Neural cell (in vitro differentiated cells): ENCODE measurements at regions not wholly inside any gene's neighbourhood (a gene's known extent, or its start where the extent isn't known, plus 50 kb on each side); places are given as distances from the start of the nearest gene placed in this dataset.

Experiments used
- H2AFZ ChIP-seq: fragments of 200-600, 300-800 bp; sonication (generic), shearing (Covaris generic); 2 replicates; pipeline ENCODE4 v1.6.0; 2014; ENCODE audit warnings: low read depth, mild to moderate bottlenecking, antibody characterized with exemption, low read length, moderate library complexity
- H3F3A ChIP-seq: fragments of 200-600 bp; shearing (Covaris generic); 2 replicates; pipeline ENCODE4 v1.6.1; 2016; ENCODE audit warnings: mild to moderate bottlenecking, moderate library complexity, mixed read lengths, antibody characterized with exemption, low read length; ENCODE audit not compliant: insufficient read depth, poor library complexity, severe bottlenecking
- H3K27ac ChIP-seq: fragments of 200-600, 300-800 bp; sonication (generic), shearing (Covaris generic); 2 replicates; pipeline ENCODE4 v1.5.1; 2014; ENCODE audit warnings: mild to moderate bottlenecking, low read length, moderate library complexity
- H3K27me3 ChIP-seq: fragments of 300-800, 200-600 bp; sonication (generic), shearing (Covaris generic); 2 replicates; pipeline ENCODE4 v1.6.0; 2014; ENCODE audit warnings: mild to moderate bottlenecking, low read depth, low read length, moderate library complexity; ENCODE audit not compliant: insufficient read depth
- H3K36me3 ChIP-seq: fragments of 300-800, 200-600 bp; sonication (generic), shearing (Covaris generic); 2 replicates; pipeline ENCODE4 v1.5.1; 2014; ENCODE audit warnings: mild to moderate bottlenecking, antibody characterized with exemption, low read length, moderate library complexity; ENCODE audit not compliant: insufficient read depth
- H3K4me2 ChIP-seq: fragments of 300-800, 200-600 bp; sonication (generic), shearing (Covaris generic); 2 replicates; pipeline ENCODE4 v1.6.0; 2014; ENCODE audit warnings: mild to moderate bottlenecking, low read length
- H3K4me3 ChIP-seq: fragments of 300-800, 200-600 bp; sonication (generic), shearing (Covaris generic); 2 replicates; pipeline ENCODE4 v1.5.1; 2014; ENCODE audit warnings: mild to moderate bottlenecking, low read length, moderate library complexity
- H3K79me2 ChIP-seq: fragments of 200-600 bp; shearing (Covaris generic); replicated peaks from 2 replicates; pipeline ENCODE4 v1.6.0; 2014; ENCODE audit warnings: mild to moderate bottlenecking, low read length, moderate library complexity; ENCODE audit not compliant: insufficient read depth
- H3K9ac ChIP-seq: fragments of 300-800, 200-600 bp; sonication (generic), shearing (Covaris generic); 2 replicates; pipeline ENCODE4 v1.6.1; 2016; ENCODE audit warnings: mild to moderate bottlenecking, low read length, mixed read lengths
- H3K9me2 ChIP-seq: fragments of 200-600 bp; shearing (Covaris generic); 2 replicates; pipeline ENCODE4 v1.6.1; 2016; ENCODE audit warnings: mild to moderate bottlenecking, low read length, mixed read lengths; ENCODE audit not compliant: insufficient read depth
- H3K9me3 ChIP-seq: fragments of 200-600, 300-800 bp; sonication (generic), shearing (Covaris generic); 2 replicates; pipeline ENCODE4 v1.6.1; 2016; ENCODE audit warnings: mild to moderate bottlenecking, mixed run types, low read length, moderate library complexity, mixed read lengths
- H4K20me1 ChIP-seq: fragments of 200-600 bp; shearing (Covaris generic); 2 replicates; pipeline ENCODE4 v1.6.1; 2016; ENCODE audit warnings: mild to moderate bottlenecking, mixed run types; ENCODE audit not compliant: insufficient read depth
- EP300 ChIP-seq: fragments of 450-650 bp; conservative IDR thresholded peaks from 2 replicates; pipeline ENCODE4 v1.6.1; 2014; ENCODE audit warnings: antibody characterized with exemption, mild to moderate bottlenecking, moderate library complexity; ENCODE audit not compliant: poor library complexity, severe bottlenecking
- EZH2 ChIP-seq: fragments of 200-600, 300-800 bp; shearing (Covaris generic), sonication (generic); IDR thresholded peaks from 2 replicates; pipeline ENCODE4 v1.6.1; 2014; ENCODE audit warnings: antibody characterized with exemption, low read length, borderline replicate concordance, mild to moderate bottlenecking; ENCODE audit not compliant: insufficient read depth, poor library complexity, severe bottlenecking
- MXI1 ChIP-seq: fragments of 450-650 bp; conservative IDR thresholded peaks from 2 replicates; pipeline ENCODE4 v1.6.1; 2014; ENCODE audit warnings: antibody characterized with exemption, mild to moderate bottlenecking; ENCODE audit not compliant: poor library complexity, severe bottlenecking
- POLR2AphosphoS5 ChIP-seq: IDR thresholded peaks from 2 replicates; pipeline ENCODE4 v1.6.1; 2012
- REST ChIP-seq: IDR thresholded peaks from 2 replicates; pipeline ENCODE4 v1.6.1; 2012; ENCODE audit warnings: borderline replicate concordance
- SMC3 ChIP-seq: fragments of 450-650 bp; conservative IDR thresholded peaks from 2 replicates; pipeline ENCODE4 v1.6.1; 2014; ENCODE audit warnings: antibody characterized with exemption, mild to moderate bottlenecking, moderate library complexity; ENCODE audit not compliant: poor library complexity
- TAF1 ChIP-seq: IDR thresholded peaks from 2 replicates; pipeline ENCODE4 v1.6.1; 2012; ENCODE audit warnings: low read depth
- TF ChIP-seq, protein P1 (sequence below): fragments of 450-650 bp; IDR thresholded peaks from 2 replicates; pipeline ENCODE4 v1.5.1; 2014; ENCODE audit warnings: antibody characterized with exemption, mild to moderate bottlenecking, moderate library complexity; ENCODE audit not compliant: poor library complexity, severe bottlenecking

GRCh38 chr1:64337475-64337874, 132.5 kb upstream of the CACHD1 start:
- H3F3A ChIP-seq = no peaks in the 10 kb centered on the region
- H3K4me2 ChIP-seq = no peak overlapping the region
- no peaks in the 10 kb centered on the region for H3K9me3 ChIP-seq
- no peak overlapping the region for H3K27ac ChIP-seq
- TF ChIP-seq, protein P1, sequence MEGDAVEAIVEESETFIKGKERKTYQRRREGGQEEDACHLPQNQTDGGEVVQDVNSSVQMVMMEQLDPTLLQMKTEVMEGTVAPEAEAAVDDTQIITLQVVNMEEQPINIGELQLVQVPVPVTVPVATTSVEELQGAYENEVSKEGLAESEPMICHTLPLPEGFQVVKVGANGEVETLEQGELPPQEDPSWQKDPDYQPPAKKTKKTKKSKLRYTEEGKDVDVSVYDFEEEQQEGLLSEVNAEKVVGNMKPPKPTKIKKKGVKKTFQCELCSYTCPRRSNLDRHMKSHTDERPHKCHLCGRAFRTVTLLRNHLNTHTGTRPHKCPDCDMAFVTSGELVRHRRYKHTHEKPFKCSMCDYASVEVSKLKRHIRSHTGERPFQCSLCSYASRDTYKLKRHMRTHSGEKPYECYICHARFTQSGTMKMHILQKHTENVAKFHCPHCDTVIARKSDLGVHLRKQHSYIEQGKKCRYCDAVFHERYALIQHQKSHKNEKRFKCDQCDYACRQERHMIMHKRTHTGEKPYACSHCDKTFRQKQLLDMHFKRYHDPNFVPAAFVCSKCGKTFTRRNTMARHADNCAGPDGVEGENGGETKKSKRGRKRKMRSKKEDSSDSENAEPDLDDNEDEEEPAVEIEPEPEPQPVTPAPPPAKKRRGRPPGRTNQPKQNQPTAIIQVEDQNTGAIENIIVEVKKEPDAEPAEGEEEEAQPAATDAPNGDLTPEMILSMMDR = no peak
- TF ChIP-seq EZH2 = no peak
- TF ChIP-seq EP300 = no peak
- TF ChIP-seq REST = no peak
- TF ChIP-seq POLR2AphosphoS5 = no peak
- TF ChIP-seq MXI1 = no peak
- H4K20me1 ChIP-seq = no peaks in the 10 kb centered on the region
- no peaks in the 10 kb centered on the region for H3K36me3 ChIP-seq
- H2AFZ ChIP-seq = no peak overlapping the region
- H3K79me2 ChIP-seq = no peaks in the 10 kb centered on the region
- H3K27me3 ChIP-seq = no peaks in the 10 kb centered on the region
- no peaks in the 10 kb centered on the region for H3K9me2 ChIP-seq
- H3K4me3 ChIP-seq = no peak overlapping the region
- H3K9ac ChIP-seq = no peak overlapping the region

DNA sequence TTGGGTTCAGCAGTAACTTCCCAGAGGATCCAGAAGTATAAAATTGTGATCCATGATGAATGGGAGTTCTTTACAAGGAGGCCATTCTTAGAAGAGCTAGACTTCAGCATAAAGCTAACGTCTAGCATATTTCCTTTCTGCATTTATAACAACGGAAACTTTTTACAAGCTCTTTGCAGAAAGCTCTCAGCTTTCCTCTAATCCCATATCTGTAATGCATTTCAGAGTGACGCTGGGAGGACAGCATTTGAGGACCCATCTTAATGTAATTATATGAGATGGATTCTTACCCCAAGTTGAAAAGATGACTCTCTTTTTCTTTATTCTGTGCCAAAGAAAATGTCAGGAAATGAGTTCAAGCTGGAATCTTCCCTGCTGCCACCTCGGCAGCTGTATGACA, 132.0 kb upstream of the CACHD1 start:
- H3K4me2 ChIP-seq = no peak overlapping the region
- TF ChIP-seq TAF1 (no peak), MXI1 (no peak), POLR2AphosphoS5 (no peak), REST (no peak), EP300 (no peak), SMC3 (no peak)

More for the DNA sequence above, 132.0 kb upstream of the CACHD1 start:
- H4K20me1 ChIP-seq = no peaks in the 10 kb centered on the region
- H3K4me3 ChIP-seq = no peak overlapping the region
- H3K79me2 ChIP-seq = no peaks in the 10 kb centered on the region
- no peaks in the 10 kb centered on the region for H3K9me2 ChIP-seq
- no peaks in the 10 kb centered on the region for H3K36me3 ChIP-seq
- H3K27ac ChIP-seq = no peak overlapping the region
- H3K9me3 ChIP-seq = no peaks in the 10 kb centered on the region
- no peak overlapping the region for H2AFZ ChIP-seq
- H3K27me3 ChIP-seq = no peaks in the 10 kb centered on the region
- no peak overlapping the region for H3K9ac ChIP-seq
- no peaks in the 10 kb centered on the region for H3F3A ChIP-seq
